K562 (cell line): ENCODE measurements at regions not wholly inside any gene's neighbourhood (a gene's known extent, or its start where the extent isn't known, plus 50 kb on each side); places are given as distances from the start of the nearest gene placed in this dataset.

Source experiments
- ARID2 ChIP-seq: fragments of 450-650 bp; IDR thresholded peaks from 2 replicates; pipeline ENCODE4 v1.6.1; 2017; ENCODE audit warnings: antibody characterized with exemption, mild to moderate bottlenecking
- CBX3 ChIP-seq, 2 experiments: IDR thresholded peaks; 1 replicate in 1 of 2; 2 replicates in 1 of 2; pipeline ENCODE4 v1.6.1; 2012; ENCODE audit warnings: inconsistent platforms in 2 of 2, low read length in 2 of 2, borderline replicate concordance in 1 of 2, control low read depth in 1 of 2
- CHCHD3 ChIP-seq: fragments of 250-450 bp; sonication (Bioruptor Pico); IDR thresholded peaks from 2 replicates; pipeline ENCODE4 v2.1.2; 2022; ENCODE audit warnings: mild to moderate bottlenecking
- CREB1 ChIP-seq, 2 experiments: sonication (generic) in 1 of 2; formaldehyde crosslinking in 1 of 2; IDR thresholded peaks; 2 replicates each; pipeline versions ENCODE4 v1.6.1 to v1.8.0; 2012 to 2022; ENCODE audit warnings: inconsistent platforms in 1 of 2, mild to moderate bottlenecking in 1 of 2, missing genetic modification reagents in 1 of 2, moderate library complexity in 1 of 2
- CXXC5 ChIP-seq: fragments of 250-450 bp; sonication (Bioruptor Pico); IDR thresholded peaks from 2 replicates; pipeline ENCODE4 v1.8.0; 2022; ENCODE audit warnings: inconsistent platforms, mild to moderate bottlenecking, moderate library complexity
- DACH1 ChIP-seq: fragments of 450-650 bp; IDR thresholded peaks from 2 replicates; pipeline ENCODE4 v1.6.1; 2018; ENCODE audit not compliant: partially characterized antibody
- JUND ChIP-seq, 2 experiments: IDR thresholded peaks; 2 replicates in 1 of 2; 3 replicates in 1 of 2; pipeline ENCODE4 v1.6.1; 2011; ENCODE audit warnings: borderline replicate concordance in 2 of 2, low read depth in 2 of 2, low read length in 2 of 2, improper control_type of control experiment in 1 of 2, missing biosample characterization in 1 of 2, missing genetic modification characterization in 1 of 2, missing genetic modification reagents in 1 of 2
- KDM1A ChIP-seq, 2 experiments: fragments of 450-650 bp; IDR thresholded peaks; 2 replicates each; pipeline ENCODE4 v1.6.1; 2016; ENCODE audit warnings: mild to moderate bottlenecking in 2 of 2
- LCOR ChIP-seq: sonication (generic); formaldehyde crosslinking; IDR thresholded peaks from 2 replicates; pipeline ENCODE4 v1.8.0; 2022; ENCODE audit warnings: mild to moderate bottlenecking, missing genetic modification reagents
- MAFK ChIP-seq: IDR thresholded peaks from 2 replicates; pipeline ENCODE4 v1.6.1; 2011; ENCODE audit warnings: low read length, improper control_type of control experiment
- MED1 ChIP-seq: sonication (generic); formaldehyde crosslinking; IDR thresholded peaks from 2 replicates; pipeline ENCODE4 v1.8.1; 2023; ENCODE audit warnings: missing genetic modification reagents, borderline replicate concordance
- MIER1 ChIP-seq: fragments of 450-650 bp; IDR thresholded peaks from 2 replicates; pipeline ENCODE4 v1.6.1; 2016; ENCODE audit warnings: antibody characterized with exemption, mild to moderate bottlenecking, low read depth
- MITF ChIP-seq: IDR thresholded peaks from 2 replicates; pipeline ENCODE4 v1.6.1; 2014; ENCODE audit warnings: antibody characterized with exemption
- MTA2 ChIP-seq: fragments of 450-650 bp; IDR thresholded peaks from 2 replicates; pipeline ENCODE4 v1.6.1; 2016; ENCODE audit warnings: low read depth
- MTF1 ChIP-seq: fragments of 250-450 bp; sonication (Bioruptor Pico); IDR thresholded peaks from 2 replicates; pipeline ENCODE4 v1.9.0; 2021; ENCODE audit warnings: moderate library complexity, mild to moderate bottlenecking, inconsistent platforms, borderline replicate concordance
- NR4A1 ChIP-seq, 2 experiments: fragments of 250-450 bp in 1 of 2; fragments of 450-650 bp in 1 of 2; sonication (Bioruptor Pico) in 1 of 2; IDR thresholded peaks; 2 replicates each; pipeline versions ENCODE4 v1.4.0 to v1.6.1; 2016 to 2020; ENCODE audit warnings: mild to moderate bottlenecking in 2 of 2, missing compliant biosample characterization in 1 of 2, missing genetic modification characterization in 1 of 2, moderate library complexity in 1 of 2
- PTTG1 ChIP-seq: fragments of 450-650 bp; IDR thresholded peaks from 2 replicates; pipeline ENCODE4 v1.6.1; 2016; ENCODE audit warnings: low read depth, mild to moderate bottlenecking, missing genetic modification characterization, missing compliant biosample characterization
- RAD21 ChIP-seq, 2 experiments: fragments of 250-450 bp in 1 of 2; fragments of 450-650 bp in 1 of 2; sonication (Bioruptor Pico) in 1 of 2; formaldehyde crosslinking in 1 of 2; IDR thresholded peaks in 1 of 2; conservative IDR thresholded peaks in 1 of 2; 2 replicates each; pipeline versions ENCODE4 v1.4.0 to v1.8.0; 2020 to 2022; ENCODE audit warnings: mild to moderate bottlenecking in 2 of 2, moderate library complexity in 1 of 2
- RBM17 ChIP-seq: fragments of 200-400 bp; formaldehyde crosslinking; IDR thresholded peaks from 2 replicates; pipeline ENCODE4 v1.6.1; 2017; ENCODE audit warnings: low read depth, mild to moderate bottlenecking, low read length, borderline replicate concordance
- SMARCA4 ChIP-seq: fragments of 450-650 bp; IDR thresholded peaks from 2 replicates; pipeline ENCODE4 v1.6.1; 2016
- STAT5B ChIP-seq: fragments of 250-450 bp; sonication (Bioruptor Pico); IDR thresholded peaks from 2 replicates; pipeline ENCODE4 v1.8.0; 2021; ENCODE audit warnings: mild to moderate bottlenecking, inconsistent platforms
- TCFL5 ChIP-seq: fragments of 250-450 bp; sonication (Bioruptor Pico); conservative IDR thresholded peaks from 2 replicates; pipeline ENCODE4 v1.6.1; 2021; ENCODE audit warnings: mild to moderate bottlenecking, moderate library complexity, matching md5 sums
- TEAD4 ChIP-seq, 2 experiments: sonication (generic) in 1 of 2; formaldehyde crosslinking in 1 of 2; IDR thresholded peaks; 2 replicates each; pipeline versions ENCODE4 v1.6.1 to v1.8.0; 2012 to 2022; ENCODE audit warnings: borderline replicate concordance in 1 of 2, inconsistent platforms in 1 of 2, low read length in 1 of 2, mild to moderate bottlenecking in 1 of 2, missing genetic modification reagents in 1 of 2
- TFAM ChIP-seq: fragments of 250-450 bp; sonication (Bioruptor Pico); conservative IDR thresholded peaks from 2 replicates; pipeline ENCODE4 v1.5.0; 2021; ENCODE audit warnings: mild to moderate bottlenecking, moderate library complexity
- ZBTB12 ChIP-seq: fragments of 250-450 bp; sonication (Bioruptor Pico); IDR thresholded peaks from 2 replicates; pipeline ENCODE4 v1.4.0; 2020
- ZEB2 ChIP-seq: fragments of 450-650 bp; IDR thresholded peaks from 2 replicates; pipeline ENCODE4 v1.6.1; 2016
- ZFP1 ChIP-seq: fragments of 450-650 bp; formaldehyde crosslinking; IDR thresholded peaks from 2 replicates; pipeline ENCODE4 v1.4.0; 2020; ENCODE audit warnings: mild to moderate bottlenecking, mixed read lengths
- ZFP30 ChIP-seq: fragments of 250-450 bp; sonication (Bioruptor Pico); IDR thresholded peaks from 2 replicates; pipeline ENCODE4 v1.8.0; 2022; ENCODE audit warnings: moderate library complexity, mild to moderate bottlenecking, inconsistent platforms, borderline replicate concordance
- ZNF316 ChIP-seq: fragments of 450-650 bp; IDR thresholded peaks from 2 replicates; pipeline ENCODE4 v1.6.1; 2016

- peak; percentile 61 to 79 for TF ChIP-seq KDM1A (IDR thresholded peaks at IDR 0.05)
- no peak for TF ChIP-seq CHCHD3
- no peak for TF ChIP-seq LCOR (CRISPR knock-in tag)
- peak; percentile 77 for TF ChIP-seq SMARCA4
- peak; percentile 59; the same call in 1 of the 2 replicates for TF ChIP-seq MAFK
- no peak for TF ChIP-seq RAD21 (CRISPR knock-in tag; conservative IDR thresholded peaks at IDR 0.05 in 1 of 2, IDR thresholded peaks at IDR 0.05 in 1 of 2)
- TF ChIP-seq RBM17: no peak
- no peak for TF ChIP-seq ZBTB12 (CRISPR knock-in tag)
- TF ChIP-seq CREB1 (IDR thresholded peaks at IDR 0.05): no peak
- TF ChIP-seq CREB1 (CRISPR knock-in tag; IDR thresholded peaks at IDR 0.05): no peak
- no peak for TF ChIP-seq NR4A1 (CRISPR knock-in tag; IDR thresholded peaks at IDR 0.05)
- TF ChIP-seq NR4A1 (tag; IDR thresholded peaks at IDR 0.05): peak; percentile 14; the same call in 1 of the 2 replicates
- TF ChIP-seq ARID2: no peak
- no peak for TF ChIP-seq MED1 (CRISPR knock-in tag)
- TF ChIP-seq MTF1 (CRISPR knock-in tag): 0 out of 2 replicates have a peak, but pooled peaks have one; percentile 4
- peak; percentile 11; the same call in 1 of the 2 replicates for TF ChIP-seq MTA2
- no peak for TF ChIP-seq JUND (IDR thresholded peaks at IDR 0.05; ENCODE audit: borderline replicate concordance, low read depth, low read length)
- TF ChIP-seq JUND (tag; IDR thresholded peaks at IDR 0.05; ENCODE audit: borderline replicate concordance, low read depth, low read length): peak; percentile 25; the same call in 2 of the 3 replicates
- peak; percentile 27; the same call in 1 of the 2 replicates for TF ChIP-seq CXXC5 (CRISPR knock-in tag)
- TF ChIP-seq DACH1: no peak
- TF ChIP-seq MITF: no peak
- no peak for TF ChIP-seq ZFP30
- peak; percentile 77 for TF ChIP-seq ZEB2
- peak in 1 of 2 experiments; percentile 43; a peak in 1 of 3 replicates for TF ChIP-seq CBX3 (IDR thresholded peaks at IDR 0.05; ENCODE audit: borderline replicate concordance in 1 of 2, low read length in 2 of 2)
- TF ChIP-seq ZNF316: peak; percentile 96
- TF ChIP-seq ZFP1 (CRISPR knock-in tag): no peak
- TF ChIP-seq STAT5B: no peak
- TF ChIP-seq PTTG1: peak; percentile 14; the same call in 1 of the 2 replicates
- no peak for TF ChIP-seq TEAD4 (IDR thresholded peaks at IDR 0.05; ENCODE audit: low read length)
- TF ChIP-seq TEAD4 (CRISPR knock-in tag; IDR thresholded peaks at IDR 0.05; ENCODE audit: borderline replicate concordance): no peak
- no peak for TF ChIP-seq TFAM
- TF ChIP-seq MIER1: no peak
- no peak for TF ChIP-seq TCFL5 (CRISPR knock-in tag)
Observed at GRCh38 chr7:138354066-138354465, 106.0 kb upstream of the TRIM24 start (continued).
